ENCODE measurements at regions not wholly inside any gene's neighbourhood (a gene's known extent, or its start where the extent isn't known, plus 50 kb on each side); places are given as distances from the start of the nearest gene placed in this dataset.

- intact Hi-C loops (cut with DNase I; ENCODE audit: low total_unique reads), result no loop called here
- H3K9me3 ChIP-seq, result no peaks in the 10 kb centered on the region
- TF ChIP-seq CTCF (IDR thresholded peaks at IDR 0.05) (no peak), POLR2A (IDR thresholded peaks at IDR 0.05) (no peak), POLR2AphosphoS5 (IDR thresholded peaks at IDR 0.05) (no peak)
- no peak overlapping the region for H3K27ac ChIP-seq
- H3K4me3 ChIP-seq, result no peak overlapping the region
- H3K36me3 ChIP-seq, result no peaks in the 10 kb centered on the region
- H3K4me1 ChIP-seq, result no peaks in the 10 kb centered on the region
- no peaks in the 10 kb centered on the region for H3K27me3 ChIP-seq
- DNase-seq (ENCODE audit: low spot score in 2 of 2), result no peak
Measured at GRCh38 chr18:1929720-1930119, 641.6 kb downstream of the METTL4 start.

GRCh38 chr18:1930291-1931270, 640.7 kb downstream of the METTL4 start:
- no peak for DNase-seq (ENCODE audit: low spot score in 2 of 2)
- Histone ChIP-seq H3K27me3 (no peaks in the 10 kb centered on the region), H3K9me3 (no peaks in the 10 kb centered on the region), H3K4me3 (no peak overlapping the region), H3K27ac (no peak overlapping the region), H3K4me1 (no peaks in the 10 kb centered on the region), H3K36me3 (no peaks in the 10 kb centered on the region)
- TF ChIP-seq CTCF (IDR thresholded peaks at IDR 0.05) (no peak), POLR2AphosphoS5 (IDR thresholded peaks at IDR 0.05) (no peak), POLR2A (IDR thresholded peaks at IDR 0.05) (no peak)
- intact Hi-C loops (cut with DNase I; ENCODE audit: low total_unique reads), result no loop called here

- intact Hi-C loops (cut with DNase I; ENCODE audit: low total_unique reads), result no loop called here
- H3K27me3 ChIP-seq, result no peaks in the 10 kb centered on the region
- peaks cover 6% of the 10 kb centered on the region in 2 donors for H3K9me3 ChIP-seq
- H3K27ac ChIP-seq, result no peak overlapping the region
- no peak for DNase-seq (ENCODE audit: low spot score in 2 of 2)
- no peak overlapping the region for H3K4me3 ChIP-seq
- TF ChIP-seq POLR2A (IDR thresholded peaks at IDR 0.05) (no peak), POLR2AphosphoS5 (IDR thresholded peaks at IDR 0.05) (no peak), CTCF (IDR thresholded peaks at IDR 0.05) (no peak)
- H3K4me1 ChIP-seq, result no peaks in the 10 kb centered on the region
- H3K36me3 ChIP-seq, result no peaks in the 10 kb centered on the region
Measured at GRCh38 chr18:1952486-1952885, 618.8 kb downstream of the METTL4 start.

GRCh38 chr18:1954583-1955312, 616.6 kb downstream of the METTL4 start:
- Histone ChIP-seq H3K4me3 (no peak overlapping the region), H3K36me3 (no peaks in the 10 kb centered on the region), H3K27me3 (no peaks in the 10 kb centered on the region), H3K9me3 (peaks cover 6% of the 10 kb centered on the region in 2 donors), H3K4me1 (no peaks in the 10 kb centered on the region), H3K27ac (no peak overlapping the region)
- TF ChIP-seq CTCF (IDR thresholded peaks at IDR 0.05) (no peak), POLR2A (IDR thresholded peaks at IDR 0.05) (no peak), POLR2AphosphoS5 (IDR thresholded peaks at IDR 0.05) (no peak)
- no peak for DNase-seq (ENCODE audit: low spot score in 2 of 2)
- intact Hi-C loops (cut with DNase I; ENCODE audit: low total_unique reads), result no loop called here

- Histone ChIP-seq H3K9me3 (peaks cover 6% of the 10 kb centered on the region in 2 donors), H3K4me1 (no peaks in the 10 kb centered on the region), H3K27me3 (no peaks in the 10 kb centered on the region), H3K4me3 (no peak overlapping the region), H3K27ac (no peak overlapping the region), H3K36me3 (no peaks in the 10 kb centered on the region)
- TF ChIP-seq POLR2A (IDR thresholded peaks at IDR 0.05) (no peak), POLR2AphosphoS5 (IDR thresholded peaks at IDR 0.05) (no peak), CTCF (IDR thresholded peaks at IDR 0.05) (no peak)
- intact Hi-C loops (cut with DNase I; ENCODE audit: low total_unique reads), result no loop called here
- DNase-seq (ENCODE audit: low spot score in 2 of 2), result no peak
Measured at GRCh38 chr18:1958798-1959197, 612.5 kb downstream of the METTL4 start.

All from breast epithelium (tissue), 4 donors.